HFFc6 (cell line): ENCODE measurements at regions not wholly inside any gene's neighbourhood (a gene's known extent, or its start where the extent isn't known, plus 50 kb on each side); places are given as distances from the start of the nearest gene placed in this dataset.
"Not testable (repeated sequence)": the region's sequence is repeated elsewhere in the genome, so short reads cannot be mapped to it uniquely, and the experiment has no call there.

Source experiments
- DNase-seq: peaks from one replicate; pipeline ENCODE4 v3.0.0-alpha.2; 2018
- H3K27ac Mint-ChIP-seq: 2 replicates; pipeline ENCODE4 v1.8.0; 2020; ENCODE audit warnings: mild to moderate bottlenecking, mixed read lengths
- H3K27me3 Mint-ChIP-seq: 2 replicates; pipeline ENCODE4 v1.8.0; 2021; ENCODE audit warnings: mild to moderate bottlenecking, moderate library complexity, mixed read lengths; ENCODE audit not compliant: insufficient read depth
- H3K36me3 Mint-ChIP-seq: 2 replicates; pipeline ENCODE4 v1.8.0; 2021; ENCODE audit warnings: low read depth, mixed read lengths
- H3K4me1 Mint-ChIP-seq: 2 replicates; pipeline ENCODE4 v1.8.0; 2020; ENCODE audit warnings: low read depth, mixed read lengths
- H3K4me3 Mint-ChIP-seq: 2 replicates; pipeline ENCODE4 v1.8.0; 2020; ENCODE audit warnings: mild to moderate bottlenecking, moderate library complexity, mixed read lengths
- H3K9me3 Mint-ChIP-seq: 2 replicates; pipeline ENCODE4 v1.8.0; 2020; ENCODE audit warnings: mild to moderate bottlenecking, mixed read lengths
- TF ChIP-seq, protein P1 (sequence below): fragments of 200-600 bp; sonication (generic); IDR thresholded peaks from 2 replicates; pipeline ENCODE4 v1.5.0; 2021; ENCODE audit warnings: antibody characterized with exemption, mild to moderate bottlenecking

- no peak for DNase-seq
- peaks cover 4% of the 10 kb centered on the region; the same call in 1 of the 2 replicates for H3K27me3 Mint-ChIP-seq
- no peaks in the 10 kb centered on the region for H3K9me3 Mint-ChIP-seq
- TF ChIP-seq, protein P1, sequence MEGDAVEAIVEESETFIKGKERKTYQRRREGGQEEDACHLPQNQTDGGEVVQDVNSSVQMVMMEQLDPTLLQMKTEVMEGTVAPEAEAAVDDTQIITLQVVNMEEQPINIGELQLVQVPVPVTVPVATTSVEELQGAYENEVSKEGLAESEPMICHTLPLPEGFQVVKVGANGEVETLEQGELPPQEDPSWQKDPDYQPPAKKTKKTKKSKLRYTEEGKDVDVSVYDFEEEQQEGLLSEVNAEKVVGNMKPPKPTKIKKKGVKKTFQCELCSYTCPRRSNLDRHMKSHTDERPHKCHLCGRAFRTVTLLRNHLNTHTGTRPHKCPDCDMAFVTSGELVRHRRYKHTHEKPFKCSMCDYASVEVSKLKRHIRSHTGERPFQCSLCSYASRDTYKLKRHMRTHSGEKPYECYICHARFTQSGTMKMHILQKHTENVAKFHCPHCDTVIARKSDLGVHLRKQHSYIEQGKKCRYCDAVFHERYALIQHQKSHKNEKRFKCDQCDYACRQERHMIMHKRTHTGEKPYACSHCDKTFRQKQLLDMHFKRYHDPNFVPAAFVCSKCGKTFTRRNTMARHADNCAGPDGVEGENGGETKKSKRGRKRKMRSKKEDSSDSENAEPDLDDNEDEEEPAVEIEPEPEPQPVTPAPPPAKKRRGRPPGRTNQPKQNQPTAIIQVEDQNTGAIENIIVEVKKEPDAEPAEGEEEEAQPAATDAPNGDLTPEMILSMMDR = no peak
- no peak overlapping the region for H3K4me3 Mint-ChIP-seq
- no peaks in the 10 kb centered on the region for H3K4me1 Mint-ChIP-seq
- no peaks in the 10 kb centered on the region for H3K36me3 Mint-ChIP-seq
- no peak overlapping the region for H3K27ac Mint-ChIP-seq
These were observed 176.6 kb upstream of the TAB2 start for GRCh38 chr6:149140910-149141290.

DNA sequence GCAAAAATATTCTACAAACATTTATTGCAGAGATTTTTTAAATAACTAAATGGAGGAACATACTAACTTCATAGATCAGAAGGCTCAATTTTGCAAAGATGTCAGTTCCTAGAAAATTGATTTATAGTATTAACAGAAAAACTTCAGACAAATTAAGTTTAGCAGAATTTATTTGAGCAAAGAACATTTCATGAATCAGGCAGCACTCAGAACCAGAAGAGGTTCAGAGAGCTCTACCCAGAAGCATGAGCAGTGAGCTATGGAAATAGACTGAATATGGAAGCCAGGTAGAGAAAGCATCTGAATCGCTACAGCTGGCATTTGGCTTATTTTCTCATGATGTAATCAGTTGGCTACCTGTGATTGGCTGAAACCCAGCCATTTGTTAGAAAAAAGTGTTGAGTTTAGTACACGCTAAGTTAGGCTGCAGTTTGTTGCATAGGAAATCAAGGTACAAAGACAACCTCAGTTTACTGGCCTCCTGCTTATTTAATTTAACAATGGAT lies 174.5 kb upstream of the TAB2 start:
- no peak overlapping the region for H3K4me3 Mint-ChIP-seq
- H3K36me3 Mint-ChIP-seq = no peaks in the 10 kb centered on the region
- H3K27me3 Mint-ChIP-seq = peaks cover 11% of the 10 kb centered on the region
- H3K9me3 Mint-ChIP-seq = no peaks in the 10 kb centered on the region
- no peak for DNase-seq
- no peak overlapping the region for H3K27ac Mint-ChIP-seq
- TF ChIP-seq, protein P1 = no peak
- H3K4me1 Mint-ChIP-seq = no peaks in the 10 kb centered on the region

DNA sequence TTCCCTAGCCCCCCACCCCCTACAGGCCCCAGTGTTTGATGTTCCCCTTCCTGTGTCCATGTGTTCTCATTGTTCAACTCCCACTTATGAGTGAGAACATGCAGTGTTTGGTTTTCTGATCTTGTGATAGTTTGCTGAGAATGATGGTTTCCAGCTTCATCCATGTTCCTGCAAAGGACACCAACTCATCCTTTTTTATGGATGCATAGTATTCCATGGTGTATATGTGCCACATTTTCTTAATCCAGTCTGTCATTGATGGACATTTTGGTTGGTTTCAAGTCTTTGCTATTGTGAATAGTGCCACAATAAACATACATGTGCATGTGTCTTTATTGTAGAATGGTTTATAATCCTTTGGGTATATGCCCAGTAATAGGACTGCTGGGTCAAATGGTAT lies 171.7 kb upstream of the TAB2 start:
- not testable (repeated sequence) for H3K9me3 Mint-ChIP-seq, DNase-seq, H3K27ac Mint-ChIP-seq, H3K36me3 Mint-ChIP-seq, H3K4me3 Mint-ChIP-seq, H3K4me1 Mint-ChIP-seq
- H3K27me3 Mint-ChIP-seq = peaks cover 16% of the 10 kb centered on the region

DNA sequence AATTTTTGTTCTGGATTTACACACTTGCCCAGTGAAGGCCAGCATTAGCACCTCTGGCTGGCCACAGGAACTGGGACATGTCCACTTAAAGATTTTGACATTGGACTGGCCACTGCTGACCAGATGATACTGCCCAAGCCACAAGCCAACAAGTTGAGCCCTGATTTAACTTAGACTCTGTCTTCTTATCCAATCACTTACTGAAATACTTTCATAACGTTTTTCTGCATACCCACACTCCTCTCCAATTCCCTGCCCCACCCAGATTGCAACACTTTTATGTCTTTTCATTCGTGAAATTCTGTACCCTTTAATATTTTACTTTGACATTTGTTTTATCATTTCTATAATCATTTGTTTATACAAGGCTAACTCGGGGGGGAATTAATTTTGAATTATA lies 170.3 kb upstream of the TAB2 start:
- Mint-ChIP-seq H3K36me3 (no peaks in the 10 kb centered on the region), H3K4me1 (no peaks in the 10 kb centered on the region), H3K27ac (no peak overlapping the region), H3K4me3 (no peak overlapping the region), H3K9me3 (no peaks in the 10 kb centered on the region), H3K27me3 (peaks cover 19% of the 10 kb centered on the region)
- TF ChIP-seq, protein P1 = no peak
- DNase-seq = no peak

GRCh38 chr6:149147938-149148718 lies 169.4 kb upstream of the TAB2 start:
- no peaks in the 10 kb centered on the region for H3K36me3 Mint-ChIP-seq
- H3K27ac Mint-ChIP-seq = no peak overlapping the region
- no peaks in the 10 kb centered on the region for H3K9me3 Mint-ChIP-seq
- no peaks in the 10 kb centered on the region for H3K4me1 Mint-ChIP-seq
- H3K4me3 Mint-ChIP-seq = no peak overlapping the region
- H3K27me3 Mint-ChIP-seq = peaks cover 23% of the 10 kb centered on the region
- TF ChIP-seq, protein P1 = no peak
- no peak for DNase-seq

DNA sequence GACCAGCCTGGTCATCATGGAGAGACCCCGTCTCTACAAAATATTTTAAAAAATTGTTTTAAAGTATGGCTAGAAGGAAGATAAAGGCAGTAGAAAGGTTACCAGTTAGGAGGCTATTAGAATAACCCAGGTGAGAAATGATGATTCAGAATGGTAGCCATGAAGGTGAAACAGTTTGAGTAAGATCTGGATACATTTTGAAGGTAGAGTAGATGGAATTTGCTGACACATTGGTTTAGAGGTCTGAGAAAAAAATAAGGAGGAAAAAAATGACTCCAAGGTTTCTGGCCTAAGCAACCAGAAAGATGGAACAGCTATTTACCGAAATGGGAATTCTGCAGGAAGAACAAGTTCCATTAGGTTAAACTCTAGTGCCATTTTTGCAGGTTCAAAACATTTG lies 167.9 kb upstream of the TAB2 start:
- H3K4me1 Mint-ChIP-seq = no peaks in the 10 kb centered on the region
- DNase-seq = no peak
- H3K27me3 Mint-ChIP-seq = peaks cover 34% of the 10 kb centered on the region
- no peaks in the 10 kb centered on the region for H3K36me3 Mint-ChIP-seq
- H3K9me3 Mint-ChIP-seq = no peaks in the 10 kb centered on the region
- H3K4me3 Mint-ChIP-seq = no peak overlapping the region
- H3K27ac Mint-ChIP-seq = no peak overlapping the region
- TF ChIP-seq, protein P1 = no peak
